Caco-2 (cell line): ENCODE measurements at regions not wholly inside any gene's neighbourhood (a gene's known extent, or its start where the extent isn't known, plus 50 kb on each side); places are given as distances from the start of the nearest gene placed in this dataset.

Experiments used
- BruUV-seq: library from RNA; stranded (reverse); fragments of 400-500 nt; replicated peaks from 2 replicates; lab custom pipeline; 2021; lab: Mats Ljungman, UMichigan
- CTCF ChIA-PET: fragments of 300-600 bp; sonication (Branson Sonifier 250); formaldehyde crosslinking; loops from one replicate; lab custom pipeline; 2022; ENCODE audit warnings: antibody characterized with exemption; lab: Charles Lee
- POLR2A ChIA-PET: fragments of 300-600 bp; sonication (Branson Sonifier 250); formaldehyde crosslinking; loops from one replicate; lab custom pipeline; 2022; ENCODE audit warnings: antibody characterized with exemption; lab: Charles Lee
- DNase-seq, 2 experiments: peaks; one replicate each; pipeline versions ENCODE4 v3.0.0 to v3.0.0-alpha.2; 2020 to 2022
- H3K27me3 ChIP-seq: replicated peaks from 2 replicates; pipeline ENCODE4 v1.6.0; 2011; ENCODE audit warnings: low read length; ENCODE audit not compliant: control insufficient read depth, insufficient read depth
- H3K36me3 ChIP-seq: 2 replicates; pipeline ENCODE4 v1.5.1; 2011; ENCODE audit warnings: low read length; ENCODE audit not compliant: control insufficient read depth, insufficient read depth
- H3K4me1 ChIP-seq: fragments of 250-450 bp; sonication (Bioruptor Pico); 2 replicates; pipeline ENCODE4 v1.5.1; 2020; ENCODE audit warnings: mild to moderate bottlenecking
- H3K4me3 ChIP-seq: 2 replicates; pipeline ENCODE4 v1.5.1; 2011; ENCODE audit warnings: low read depth, mild to moderate bottlenecking, control low read depth, low read length
- H3K9me3 ChIP-seq: fragments of 250-450 bp; sonication (Bioruptor Pico); 2 replicates; pipeline ENCODE4 v1.5.1; 2020; ENCODE audit warnings: mild to moderate bottlenecking, moderate library complexity
- H3K27ac Mint-ChIP-seq: one replicate; pipeline ENCODE4 v1.8.0; 2022; ENCODE audit warnings: mixed read lengths; ENCODE audit not compliant: unreplicated experiment
- H3K27me3 Mint-ChIP-seq: one replicate; pipeline ENCODE4 v1.8.0; 2022; ENCODE audit warnings: mixed read lengths; ENCODE audit not compliant: insufficient read depth, unreplicated experiment
- H3K36me3 Mint-ChIP-seq: one replicate; pipeline ENCODE4 v1.8.0; 2022; ENCODE audit warnings: mild to moderate bottlenecking, mixed read lengths; ENCODE audit not compliant: insufficient read depth, unreplicated experiment
- H3K4me1 Mint-ChIP-seq: one replicate; pipeline ENCODE4 v1.8.0; 2022; ENCODE audit warnings: low read depth, mixed read lengths; ENCODE audit not compliant: unreplicated experiment
- H3K4me3 Mint-ChIP-seq: one replicate; pipeline ENCODE4 v1.8.0; 2022; ENCODE audit warnings: mild to moderate bottlenecking, moderate library complexity, mixed read lengths; ENCODE audit not compliant: unreplicated experiment
- H3K9me3 Mint-ChIP-seq: one replicate; pipeline ENCODE4 v1.8.0; 2022; ENCODE audit warnings: mixed read lengths; ENCODE audit not compliant: unreplicated experiment
- intact Hi-C: fragments of 100-400 bp; cut with micrococcal nuclease; formaldehyde crosslinking; loops from one replicate; pipeline ENCODE4 v1.10.0; 2022; ENCODE audit not compliant: unreplicated experiment
- TF ChIP-seq, protein P1 (sequence below), 2 experiments: fragments of 200-600 bp in 1 of 2; IDR thresholded peaks; 1 replicate in 1 of 2; 2 replicates in 1 of 2; pipeline versions ENCODE4 v1.5.1 to v1.8.0; 2011 to 2022; ENCODE audit warnings: antibody characterized with exemption in 1 of 2, control low read depth in 1 of 2, inconsistent platforms in 1 of 2, low read depth in 1 of 2, low read length in 1 of 2, mild to moderate bottlenecking in 1 of 2, moderate library complexity in 1 of 2; ENCODE audit not compliant: insufficient read depth in 1 of 2, severe bottlenecking in 1 of 2, unreplicated experiment in 1 of 2

DNA sequence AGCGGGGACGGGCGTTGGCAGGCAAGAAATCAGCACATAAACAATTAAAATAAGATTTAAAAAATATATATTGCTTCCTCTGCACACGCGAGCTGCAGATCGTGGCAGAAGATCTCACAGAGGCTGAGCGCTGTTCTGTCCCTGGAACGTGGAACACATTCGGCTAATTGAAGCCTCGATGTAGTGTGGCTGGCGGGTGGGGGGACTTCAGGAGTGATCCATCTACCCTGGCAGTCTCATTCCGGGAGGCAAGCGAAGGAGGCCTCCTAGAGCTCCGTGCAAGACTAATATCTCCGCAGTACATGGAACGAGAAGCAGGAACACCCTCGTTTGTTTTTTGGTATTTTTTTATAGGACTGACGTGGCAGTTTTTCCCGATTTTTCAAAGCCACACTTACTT lies 402.4 kb downstream of the MN1 start:
- Mint-ChIP-seq H3K4me1 (no peaks in the 10 kb centered on the region), H3K4me3 (no peak overlapping the region), H3K27ac (no peak overlapping the region), H3K27me3 (peaks cover 13% of the 10 kb centered on the region), H3K36me3 (no peaks in the 10 kb centered on the region), H3K9me3 (no peaks in the 10 kb centered on the region)
- Histone ChIP-seq H3K36me3 (no peaks in the 10 kb centered on the region), H3K4me3 (no peak overlapping the region), H3K9me3 (no peaks in the 10 kb centered on the region), H3K27me3 (peaks cover 1% of the 10 kb centered on the region; the same call in 1 of the 2 replicates), H3K4me1 (no peaks in the 10 kb centered on the region)
- BruUV-seq: no TSS peak
- CTCF ChIA-PET: no interaction called here
- TF ChIP-seq, protein P1, sequence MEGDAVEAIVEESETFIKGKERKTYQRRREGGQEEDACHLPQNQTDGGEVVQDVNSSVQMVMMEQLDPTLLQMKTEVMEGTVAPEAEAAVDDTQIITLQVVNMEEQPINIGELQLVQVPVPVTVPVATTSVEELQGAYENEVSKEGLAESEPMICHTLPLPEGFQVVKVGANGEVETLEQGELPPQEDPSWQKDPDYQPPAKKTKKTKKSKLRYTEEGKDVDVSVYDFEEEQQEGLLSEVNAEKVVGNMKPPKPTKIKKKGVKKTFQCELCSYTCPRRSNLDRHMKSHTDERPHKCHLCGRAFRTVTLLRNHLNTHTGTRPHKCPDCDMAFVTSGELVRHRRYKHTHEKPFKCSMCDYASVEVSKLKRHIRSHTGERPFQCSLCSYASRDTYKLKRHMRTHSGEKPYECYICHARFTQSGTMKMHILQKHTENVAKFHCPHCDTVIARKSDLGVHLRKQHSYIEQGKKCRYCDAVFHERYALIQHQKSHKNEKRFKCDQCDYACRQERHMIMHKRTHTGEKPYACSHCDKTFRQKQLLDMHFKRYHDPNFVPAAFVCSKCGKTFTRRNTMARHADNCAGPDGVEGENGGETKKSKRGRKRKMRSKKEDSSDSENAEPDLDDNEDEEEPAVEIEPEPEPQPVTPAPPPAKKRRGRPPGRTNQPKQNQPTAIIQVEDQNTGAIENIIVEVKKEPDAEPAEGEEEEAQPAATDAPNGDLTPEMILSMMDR (IDR thresholded peaks at IDR 0.05; ENCODE audit: insufficient read depth in 1 of 2, low read depth in 1 of 2, low read length in 1 of 2, severe bottlenecking in 1 of 2, unreplicated experiment in 1 of 2): no peak
- DNase-seq: no peak
- POLR2A ChIA-PET: no interaction called here
- intact Hi-C loops: no loop called here

DNA sequence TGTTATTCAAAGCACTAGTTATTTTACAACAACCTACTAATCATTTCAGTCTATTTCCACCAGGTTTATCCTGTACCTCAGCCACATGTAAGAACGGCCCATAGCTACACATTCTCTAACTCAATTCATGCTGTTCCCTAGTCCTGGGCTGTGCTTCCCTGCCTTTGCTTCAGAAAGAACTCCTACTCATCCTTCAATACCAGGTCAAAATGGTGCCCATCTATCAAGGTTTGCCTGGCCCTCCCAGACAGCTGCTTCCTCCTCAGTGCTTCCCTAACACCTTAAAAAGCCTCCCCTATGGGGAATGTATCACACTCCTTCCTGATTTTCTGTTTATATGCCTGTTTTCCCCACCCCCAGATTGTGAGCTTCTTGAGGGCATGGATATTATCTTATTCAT lies 400.7 kb downstream of the MN1 start:
- Histone ChIP-seq H3K4me1 (no peaks in the 10 kb centered on the region), H3K9me3 (no peaks in the 10 kb centered on the region), H3K36me3 (no peaks in the 10 kb centered on the region), H3K4me3 (no peak overlapping the region), H3K27me3 (peaks cover 1% of the 10 kb centered on the region; the same call in 1 of the 2 replicates)
- no peak for DNase-seq
- ChIA-PET CTCF (no interaction called here), POLR2A (no interaction called here)
- intact Hi-C loops: no loop called here
- Mint-ChIP-seq H3K4me1 (no peaks in the 10 kb centered on the region), H3K4me3 (no peak overlapping the region), H3K36me3 (no peaks in the 10 kb centered on the region), H3K27me3 (peaks cover 8% of the 10 kb centered on the region), H3K27ac (no peak overlapping the region), H3K9me3 (no peaks in the 10 kb centered on the region)
- TF ChIP-seq, protein P1 (IDR thresholded peaks at IDR 0.05; ENCODE audit: insufficient read depth in 1 of 2, low read depth in 1 of 2, low read length in 1 of 2, severe bottlenecking in 1 of 2, unreplicated experiment in 1 of 2): no peak
- no TSS peak for BruUV-seq

DNA sequence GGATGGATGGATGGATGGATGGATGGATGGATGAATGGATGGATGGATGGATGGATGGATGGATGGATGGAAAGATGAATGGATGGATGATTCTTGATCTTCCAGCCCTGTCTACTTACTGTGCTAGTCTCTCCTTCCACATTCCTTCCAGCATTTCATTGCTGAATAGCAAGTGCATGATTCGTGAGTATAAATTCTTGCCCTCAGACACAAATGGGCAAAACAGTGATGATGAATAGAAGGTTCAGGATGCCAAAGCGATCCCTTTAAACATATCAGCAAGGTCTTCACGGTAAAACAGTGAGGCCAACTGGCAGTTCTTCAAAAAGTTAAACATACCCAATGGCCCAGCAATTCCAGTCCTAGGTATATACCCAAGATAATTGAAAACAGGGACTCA lies 400.2 kb downstream of the MN1 start:
- Mint-ChIP-seq H3K4me1 (no peaks in the 10 kb centered on the region), H3K36me3 (no peaks in the 10 kb centered on the region), H3K9me3 (no peaks in the 10 kb centered on the region), H3K27me3 (peaks cover 6% of the 10 kb centered on the region), H3K27ac (no peak overlapping the region), H3K4me3 (no peak overlapping the region)
- TF ChIP-seq, protein P1 (IDR thresholded peaks at IDR 0.05; ENCODE audit: insufficient read depth in 1 of 2, low read depth in 1 of 2, low read length in 1 of 2, severe bottlenecking in 1 of 2, unreplicated experiment in 1 of 2): no peak
- no TSS peak for BruUV-seq
- no peaks in the 10 kb centered on the region for H3K9me3 ChIP-seq
- DNase-seq: no peak
- intact Hi-C loops: no loop called here
- ChIA-PET POLR2A (no interaction called here), CTCF (no interaction called here)
- no peak overlapping the region for H3K4me3 ChIP-seq
- H3K36me3 ChIP-seq: no peaks in the 10 kb centered on the region
- no peaks in the 10 kb centered on the region for H3K4me1 ChIP-seq
- peaks cover 1% of the 10 kb centered on the region; the same call in 1 of the 2 replicates for H3K27me3 ChIP-seq
